ENCODE measurements at regions not wholly inside any gene's neighbourhood (a gene's known extent, or its start where the extent isn't known, plus 50 kb on each side); places are given as distances from the start of the nearest gene placed in this dataset.

- TF ChIP-seq CTCF (IDR thresholded peaks at IDR 0.05) (no peak), POLR2A (IDR thresholded peaks at IDR 0.05) (no peak)
These were observed 1398.3 kb downstream of the DSC3 start for GRCh38 chr18:29644276-29644675.

Data from body of pancreas (tissue), 4 donors.